HepG2 (cell line): ENCODE measurements at regions not wholly inside any gene's neighbourhood (a gene's known extent, or its start where the extent isn't known, plus 50 kb on each side); places are given as distances from the start of the nearest gene placed in this dataset.

Experiments used
- ATAC-seq: fragments of 200-7000 bp; cut with Tn5 transposase; 3 replicates; pipeline ENCODE4 v1.9.1; 2020; ENCODE audit warnings: mild to moderate bottlenecking, moderate library complexity
- BruUV-seq: library from RNA; stranded (reverse); fragments of 400-500 nt; replicated peaks from 2 replicates; lab custom pipeline; 2021; lab: Mats Ljungman, UMichigan
- CTCF ChIA-PET: fragments of 300-600 bp; formaldehyde crosslinking; extraction: SDS; loops from one replicate; lab custom pipeline; 2021; ENCODE audit warnings: low total read pairs, inconsistent platforms, low intra/inter-chr PET ratio; lab: Yijun Ruan, JAX
- POLR2A ChIA-PET: fragments of 350-600 bp; sonication (Branson Sonifier 250); formaldehyde crosslinking; loops from one replicate; lab custom pipeline; 2020; ENCODE audit warnings: antibody characterized with exemption, inconsistent platforms; lab: Yijun Ruan, JAX
- DNase-seq: peaks from one replicate; pipeline ENCODE4 v3.0.0-alpha.2; 2015; ENCODE audit warnings: low spot score
- FAIRE-seq: peaks from 3 replicates; lab custom pipeline; 2011; peaks lifted over from hg19 to GRCh38; lab: Jason Lieb, UNC
- H2AFZ ChIP-seq: one replicate; pipeline ENCODE4 v1.6.1; 2011; ENCODE audit warnings: low read length, inconsistent platforms
- H3K27ac ChIP-seq: fragments of 300-600 bp; 3 replicates; pipeline ENCODE4 v1.8.0; 2011; ENCODE audit warnings: mixed run types, mild to moderate bottlenecking, mixed read lengths, low read length, inconsistent platforms; ENCODE audit not compliant: insufficient read depth; ENCODE audit errors: extremely low read length
- H3K27me3 ChIP-seq, 2 experiments: fragments of 200-600 bp in 1 of 2; 2 replicates in 1 of 2; 3 replicates in 1 of 2; pipeline versions ENCODE4 v1.6.0 to v1.8.0; 2011; ENCODE audit warnings: low read length in 2 of 2, mild to moderate bottlenecking in 2 of 2, moderate library complexity in 2 of 2, inconsistent platforms in 1 of 2; ENCODE audit not compliant: insufficient read depth in 2 of 2, control insufficient read depth in 1 of 2
- H3K36me3 ChIP-seq, 2 experiments: fragments of 200-600 bp in 1 of 2; replicated peaks in 1 of 2; 2 replicates in 1 of 2; 3 replicates in 1 of 2; pipeline versions ENCODE4 v1.5.1 to v1.8.0; 2011; ENCODE audit warnings: low read length in 2 of 2, inconsistent platforms in 1 of 2; ENCODE audit not compliant: insufficient read depth in 2 of 2, control insufficient read depth in 1 of 2
- H3K4me1 ChIP-seq: 2 replicates; pipeline ENCODE4 v1.5.1; 2012; ENCODE audit warnings: low read length, inconsistent platforms; ENCODE audit not compliant: insufficient read depth
- H3K4me2 ChIP-seq: 2 replicates; pipeline ENCODE4 v1.6.0; 2011; ENCODE audit warnings: low read depth, low read length, inconsistent platforms
- H3K4me3 ChIP-seq, 3 experiments: fragments of 200-600 bp in 1 of 3; sonication (generic), shearing (Covaris generic) in 1 of 3; replicated peaks in 1 of 3; 2 replicates each; pipeline ENCODE4 v1.5.1; 2011 to 2016; ENCODE audit warnings: low read length in 3 of 3, inconsistent platforms in 2 of 3, low read depth in 2 of 3, mild to moderate bottlenecking in 2 of 3, control low read depth in 1 of 3, mixed read lengths in 1 of 3; ENCODE audit not compliant: insufficient read depth in 1 of 3
- H3K79me2 ChIP-seq: one replicate; pipeline ENCODE4 v1.6.1; 2011; ENCODE audit warnings: low read length, inconsistent platforms; ENCODE audit not compliant: insufficient read depth
- H3K9ac ChIP-seq: 2 replicates; pipeline ENCODE4 v1.6.0; 2011; ENCODE audit warnings: mild to moderate bottlenecking, low read depth, low read length, inconsistent platforms; ENCODE audit not compliant: insufficient read depth
- H3K9me3 ChIP-seq: 2 replicates; pipeline ENCODE4 v1.5.1; 2012; ENCODE audit warnings: mild to moderate bottlenecking, low read length
- H4K20me1 ChIP-seq: 2 replicates; pipeline ENCODE4 v1.6.0; 2011; ENCODE audit warnings: inconsistent platforms, mild to moderate bottlenecking, low read length, moderate library complexity; ENCODE audit not compliant: insufficient read depth
- KLF12 ChIP-seq: sonication (generic); formaldehyde crosslinking; IDR thresholded peaks from 2 replicates; pipeline ENCODE4 v1.4.0; 2020; ENCODE audit warnings: missing genetic modification reagents, borderline replicate concordance
- KLF15 ChIP-seq: sonication (generic); formaldehyde crosslinking; IDR thresholded peaks from 2 replicates; pipeline ENCODE4 v1.8.1; 2023; ENCODE audit warnings: borderline replicate concordance, mild to moderate bottlenecking, inconsistent platforms, missing genetic modification reagents, mixed read lengths
- MED13 ChIP-seq: sonication (generic); formaldehyde crosslinking; IDR thresholded peaks from 2 replicates; pipeline ENCODE4 v1.5.0; 2020; ENCODE audit warnings: missing genetic modification reagents
- MEIS1 ChIP-seq: sonication (generic); formaldehyde crosslinking; IDR thresholded peaks from 2 replicates; pipeline ENCODE4 v1.9.0; 2021; ENCODE audit warnings: mild to moderate bottlenecking, missing genetic modification reagents, moderate library complexity, borderline replicate concordance
- MTA3 ChIP-seq: sonication (generic); formaldehyde crosslinking; IDR thresholded peaks from 2 replicates; pipeline ENCODE4 v1.4.0; 2020; ENCODE audit warnings: missing genetic modification reagents
- RORA ChIP-seq: sonication (generic); formaldehyde crosslinking; IDR thresholded peaks from 2 replicates; pipeline ENCODE4 v1.5.0; 2020; ENCODE audit warnings: mild to moderate bottlenecking, missing genetic modification reagents, moderate library complexity
- SMARCC2 ChIP-seq: fragments of 450-650 bp; IDR thresholded peaks from 2 replicates; pipeline ENCODE4 v1.6.1; 2017; ENCODE audit warnings: antibody characterized with exemption, mild to moderate bottlenecking
- ZBTB8A ChIP-seq: sonication (generic); formaldehyde crosslinking; IDR thresholded peaks from 2 replicates; pipeline ENCODE4 v1.4.0; 2020; ENCODE audit warnings: mild to moderate bottlenecking, low read depth, missing genetic modification reagents, borderline replicate concordance
- ZNF234 ChIP-seq: sonication (generic); formaldehyde crosslinking; conservative IDR thresholded peaks from 2 replicates; pipeline ENCODE4 v1.5.1; 2020; ENCODE audit warnings: mild to moderate bottlenecking, missing genetic modification reagents
- ZNF275 ChIP-seq: sonication (generic); formaldehyde crosslinking; IDR thresholded peaks from 2 replicates; pipeline ENCODE4 v1.8.0; 2022; ENCODE audit warnings: missing genetic modification reagents, mild to moderate bottlenecking, inconsistent platforms, borderline replicate concordance
- ZNF362 ChIP-seq: sonication (generic); formaldehyde crosslinking; IDR thresholded peaks from 2 replicates; pipeline ENCODE4 v1.4.0; 2020; ENCODE audit warnings: missing genetic modification reagents, mild to moderate bottlenecking, borderline replicate concordance
- ZNF784 ChIP-seq: sonication (generic); formaldehyde crosslinking; IDR thresholded peaks from 2 replicates; pipeline ENCODE4 v1.5.1; 2020; ENCODE audit warnings: missing genetic modification reagents, mild to moderate bottlenecking, borderline replicate concordance
- ZSCAN31 ChIP-seq: sonication (generic); formaldehyde crosslinking; IDR thresholded peaks from 2 replicates; pipeline ENCODE4 v1.5.0; 2020; ENCODE audit warnings: low read depth, mild to moderate bottlenecking, missing genetic modification reagents
- WGBS: methylation state at CpG from one replicate; pipeline ENCODE4 v1.1.6; 2017; ENCODE audit warnings: low lambda C conversion rate; 5-methylcytosine and 5-hydroxymethylcytosine counted together
- in situ Hi-C: cut with HindIII; loops from 2 replicates; pipeline ENCODE4 v1.10.0; 2017; ENCODE audit warnings: low pct_unique_long_range_greater_than_20kb; ENCODE audit not compliant: extremely low pct_ligation_motif_present
- intact Hi-C: fragments of 100-400 bp; cut with micrococcal nuclease; formaldehyde crosslinking; loops from one replicate; pipeline ENCODE4 v1.10.0; 2022; ENCODE audit not compliant: unreplicated experiment
- TF ChIP-seq, protein P1 (sequence below): sonication (generic); formaldehyde crosslinking; IDR thresholded peaks from 2 replicates; pipeline ENCODE4 v1.4.0; 2020; ENCODE audit warnings: low read depth, missing genetic modification reagents

GRCh38 chr14:71780075-71780474 is 152.2 kb upstream of the RGS6 start:
- Histone ChIP-seq H3K4me2 (no peak overlapping the region), H3K4me1 (no peaks in the 10 kb centered on the region), H3K4me3 (no peak overlapping the region)
- CTCF ChIA-PET = no interaction called here
- TF ChIP-seq MEIS1 (CRISPR knock-in tag) = no peak
- TF ChIP-seq KLF12 (CRISPR knock-in tag) = no peak
- TF ChIP-seq ZNF362 (CRISPR knock-in tag) = no peak
- no peak for TF ChIP-seq ZSCAN31 (CRISPR knock-in tag)
- no peak for TF ChIP-seq ZNF234 (CRISPR knock-in tag)
- TF ChIP-seq, protein P1, sequence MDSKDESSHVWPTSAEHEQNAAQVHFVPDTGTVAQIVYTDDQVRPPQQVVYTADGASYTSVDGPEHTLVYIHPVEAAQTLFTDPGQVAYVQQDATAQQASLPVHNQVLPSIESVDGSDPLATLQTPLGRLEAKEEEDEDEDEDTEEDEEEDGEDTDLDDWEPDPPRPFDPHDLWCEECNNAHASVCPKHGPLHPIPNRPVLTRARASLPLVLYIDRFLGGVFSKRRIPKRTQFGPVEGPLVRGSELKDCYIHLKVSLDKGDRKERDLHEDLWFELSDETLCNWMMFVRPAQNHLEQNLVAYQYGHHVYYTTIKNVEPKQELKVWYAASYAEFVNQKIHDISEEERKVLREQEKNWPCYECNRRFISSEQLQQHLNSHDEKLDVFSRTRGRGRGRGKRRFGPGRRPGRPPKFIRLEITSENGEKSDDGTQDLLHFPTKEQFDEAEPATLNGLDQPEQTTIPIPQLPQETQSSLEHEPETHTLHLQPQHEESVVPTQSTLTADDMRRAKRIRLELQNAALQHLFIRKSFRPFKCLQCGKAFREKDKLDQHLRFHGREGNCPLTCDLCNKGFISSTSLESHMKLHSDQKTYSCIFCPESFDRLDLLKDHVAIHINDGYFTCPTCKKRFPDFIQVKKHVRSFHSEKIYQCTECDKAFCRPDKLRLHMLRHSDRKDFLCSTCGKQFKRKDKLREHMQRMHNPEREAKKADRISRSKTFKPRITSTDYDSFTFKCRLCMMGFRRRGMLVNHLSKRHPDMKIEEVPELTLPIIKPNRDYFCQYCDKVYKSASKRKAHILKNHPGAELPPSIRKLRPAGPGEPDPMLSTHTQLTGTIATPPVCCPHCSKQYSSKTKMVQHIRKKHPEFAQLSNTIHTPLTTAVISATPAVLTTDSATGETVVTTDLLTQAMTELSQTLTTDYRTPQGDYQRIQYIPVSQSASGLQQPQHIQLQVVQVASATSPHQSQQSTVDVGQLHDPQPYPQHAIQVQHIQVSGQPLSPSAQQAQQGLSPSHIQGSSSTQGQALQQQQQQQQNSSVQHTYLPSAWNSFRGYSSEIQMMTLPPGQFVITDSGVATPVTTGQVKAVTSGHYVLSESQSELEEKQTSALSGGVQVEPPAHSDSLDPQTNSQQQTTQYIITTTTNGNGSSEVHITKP = no peak
- TF ChIP-seq RORA (CRISPR knock-in tag) = no peak
- no peak for TF ChIP-seq MTA3 (CRISPR knock-in tag)
- TF ChIP-seq KLF15 (CRISPR knock-in tag) = no peak
- TF ChIP-seq ZNF275 (CRISPR knock-in tag) = no peak
- no peak for TF ChIP-seq ZBTB8A (CRISPR knock-in tag)
- no peak for TF ChIP-seq SMARCC2
- TF ChIP-seq ZNF784 (CRISPR knock-in tag) = no peak
- no peak for TF ChIP-seq MED13
- TF ChIP-seq, all 625 proteins: peak for 0
- intact Hi-C loops (no loop called here), in situ Hi-C loops (no loop called here)
- H3K9ac ChIP-seq = no peak overlapping the region
- POLR2A ChIA-PET = no interaction called here
- H3K27me3 ChIP-seq = no peaks in the 10 kb centered on the region; a peak in 2 of 5 replicates
- no peak overlapping the region for H2AFZ ChIP-seq
- no peaks in the 10 kb centered on the region for H3K79me2 ChIP-seq
- DNase-seq (no peak), ATAC-seq (no peak), FAIRE-seq (no peak)
- no peaks in the 10 kb centered on the region for H3K36me3 ChIP-seq
- BruUV-seq = no TSS peak
- 29% methylated on average over 2 of the region's 2 CpGs for WGBS
- no peaks in the 10 kb centered on the region for H4K20me1 ChIP-seq
- H3K9me3 ChIP-seq = no peaks in the 10 kb centered on the region
- H3K27ac ChIP-seq = no peak overlapping the region
